CD14-positive monocyte (primary cell): ENCODE measurements at regions not wholly inside any gene's neighbourhood (a gene's known extent, or its start where the extent isn't known, plus 50 kb on each side); places are given as distances from the start of the nearest gene placed in this dataset.

Experiments used
- DNase-seq, 3 donors: peaks; one replicate each; pipeline ENCODE4 v3.0.0-alpha.2; 2011 to 2022
- H2AFZ ChIP-seq: 2 replicates; pipeline ENCODE4 v1.6.0; 2012; ENCODE audit warnings: mild to moderate bottlenecking, low read depth, low read length, inconsistent platforms; ENCODE audit not compliant: insufficient read depth, poor library complexity, severe bottlenecking
- H3K27ac ChIP-seq, 2 donors: 1 replicate in 1 of 2; 2 replicates in 1 of 2; pipeline ENCODE4 v1.5.1; 2012 to 2013; ENCODE audit warnings: low read length in 2 of 2, control low read depth in 1 of 2, inconsistent platforms in 1 of 2, low read depth in 1 of 2, mild to moderate bottlenecking in 1 of 2
- H3K27me3 ChIP-seq, 2 donors: one replicate each; pipeline versions ENCODE4 v1.6.0 to v1.6.1; 2011 to 2013; ENCODE audit warnings: low read length in 2 of 2; ENCODE audit not compliant: control insufficient read depth in 2 of 2, insufficient read depth in 2 of 2
- H3K36me3 ChIP-seq, 2 donors: replicated peaks in 1 of 2; 1 replicate in 1 of 2; 2 replicates in 1 of 2; pipeline versions ENCODE4 v1.5.1 to v1.6.1; 2012 to 2013; ENCODE audit warnings: low read length in 2 of 2, control low read depth in 1 of 2, inconsistent platforms in 1 of 2, mild to moderate bottlenecking in 1 of 2; ENCODE audit not compliant: insufficient read depth in 2 of 2, control insufficient read depth in 1 of 2
- H3K4me1 ChIP-seq, 2 donors: 1 replicate in 1 of 2; 2 replicates in 1 of 2; pipeline versions ENCODE4 v1.5.1 to v1.6.1; 2012 to 2013; ENCODE audit warnings: low read length in 2 of 2, control low read depth in 1 of 2, inconsistent platforms in 1 of 2, mild to moderate bottlenecking in 1 of 2, moderate library complexity in 1 of 2; ENCODE audit not compliant: insufficient read depth in 2 of 2, control insufficient read depth in 1 of 2
- H3K4me2 ChIP-seq: replicated peaks from 2 replicates; pipeline ENCODE3; 2012; ENCODE audit warnings: low read length, moderate library complexity, mild to moderate bottlenecking; ENCODE audit not compliant: poor library complexity, severe bottlenecking; ENCODE audit errors: extremely low read depth
- H3K4me3 ChIP-seq, 3 experiments: fragments of 200-600 bp in 1 of 3; sonication (generic) in 1 of 3; replicated peaks in 1 of 3; 1 replicate in 2 of 3; 2 replicates in 1 of 3; pipeline ENCODE4 v1.5.1; 2011 to 2013; ENCODE audit warnings: low read length in 3 of 3, mild to moderate bottlenecking in 3 of 3, control low read depth in 2 of 3, low read depth in 2 of 3, inconsistent platforms in 1 of 3, moderate library complexity in 1 of 3
- H3K79me2 ChIP-seq: 2 replicates; pipeline ENCODE4 v1.6.0; 2012; ENCODE audit warnings: mild to moderate bottlenecking, control low read depth, inconsistent platforms, low read length, moderate library complexity; ENCODE audit not compliant: insufficient read depth
- H3K9ac ChIP-seq: 2 replicates; pipeline ENCODE4 v1.6.0; 2017; ENCODE audit warnings: low read length, mild to moderate bottlenecking; ENCODE audit not compliant: insufficient read depth, poor library complexity, severe bottlenecking
- H3K9me3 ChIP-seq, 2 donors: replicated peaks in 1 of 2; 1 replicate in 1 of 2; 2 replicates in 1 of 2; pipeline versions ENCODE4 v1.5.1 to v1.6.1; 2012 to 2013; ENCODE audit warnings: low read length in 2 of 2, control low read depth in 1 of 2; ENCODE audit not compliant: control insufficient read depth in 1 of 2, insufficient read depth in 1 of 2
- H4K20me1 ChIP-seq: 2 replicates; pipeline ENCODE4 v1.6.0; 2012; ENCODE audit warnings: mild to moderate bottlenecking, low read length, control low read depth, moderate library complexity; ENCODE audit not compliant: insufficient read depth
- H3K27ac Mint-ChIP-seq, 7 donors: one replicate each; pipeline ENCODE4 v1.8.0; 2020; ENCODE audit warnings: mild to moderate bottlenecking in 7 of 7, mixed read lengths in 7 of 7, moderate library complexity in 6 of 7, inconsistent platforms in 2 of 7
- H3K27me3 Mint-ChIP-seq, 3 donors: one replicate each; pipeline ENCODE4 v1.8.0; 2021 to 2022; ENCODE audit warnings: low read depth in 3 of 3, mild to moderate bottlenecking in 3 of 3, mixed read lengths in 3 of 3, moderate library complexity in 3 of 3, inconsistent platforms in 1 of 3
- H3K36me3 Mint-ChIP-seq, 2 donors: one replicate each; pipeline ENCODE4 v1.8.0; 2020; ENCODE audit warnings: mixed read lengths in 2 of 2, inconsistent platforms in 1 of 2, mild to moderate bottlenecking in 1 of 2
- H3K4me1 Mint-ChIP-seq: one replicate; pipeline ENCODE4 v1.8.0; 2020; ENCODE audit warnings: mild to moderate bottlenecking, mixed read lengths
- H3K4me3 Mint-ChIP-seq, 2 donors: one replicate each; pipeline ENCODE4 v1.8.0; 2020; ENCODE audit warnings: mild to moderate bottlenecking in 2 of 2, mixed read lengths in 2 of 2, moderate library complexity in 1 of 2
- H3K9me3 Mint-ChIP-seq, 7 donors: one replicate each; pipeline ENCODE4 v1.8.0; 2020 to 2022; ENCODE audit warnings: mixed read lengths in 7 of 7, mild to moderate bottlenecking in 6 of 7, moderate library complexity in 6 of 7, inconsistent platforms in 2 of 7
- CTCF ChIP-seq: fragments of 200-600 bp; IDR thresholded peaks from one replicate; pipeline ENCODE4 v1.8.0; 2022; ENCODE audit warnings: antibody characterized with exemption, mild to moderate bottlenecking
- WGBS: methylation state at CpG from one replicate; pipeline ENCODE4 v1.1.5; 2013; ENCODE audit warnings: missing lambda C conversion rate; ENCODE audit not compliant: insufficient coverage; 5-methylcytosine and 5-hydroxymethylcytosine counted together
- intact Hi-C, 2 donors: fragments of 100-400 bp; cut with micrococcal nuclease; formaldehyde crosslinking; loops; one replicate each; pipeline versions ENCODE4 v1.15.0 to v1.15.1; 2023

- H3K4me3 ChIP-seq, result no peak overlapping the region
- no peaks in the 10 kb centered on the region for H3K4me1 ChIP-seq
- H3K36me3 ChIP-seq, result no peaks in the 10 kb centered on the region
- H4K20me1 ChIP-seq, result no peaks in the 10 kb centered on the region
- no peak overlapping the region for H3K4me2 ChIP-seq
- no peak overlapping the region for H3K27ac Mint-ChIP-seq
- H3K27ac ChIP-seq, result no peak overlapping the region
- H3K9ac ChIP-seq, result no peak overlapping the region
- TF ChIP-seq CTCF, result no peak
- DNase-seq, result no peak
- H2AFZ ChIP-seq, result no peak overlapping the region
- H3K79me2 ChIP-seq, result no peaks in the 10 kb centered on the region
- no peaks in the 10 kb centered on the region for H3K27me3 ChIP-seq
- H3K4me3 Mint-ChIP-seq, result no peak overlapping the region
- intact Hi-C loops, result no loop called here
- WGBS, result no CpG with 5 or more reads among the region's 3 CpGs
- H3K4me1 Mint-ChIP-seq, result no peaks in the 10 kb centered on the region
- H3K9me3 ChIP-seq, result no peaks in the 10 kb centered on the region
- H3K9me3 Mint-ChIP-seq, result peaks cover 0 to 3% (median 1%) of the 10 kb centered on the region in 7 donors
- peaks cover 2 to 7% (median 2%) of the 10 kb centered on the region in 3 donors for H3K27me3 Mint-ChIP-seq
- H3K36me3 Mint-ChIP-seq, result no peaks in the 10 kb centered on the region
Measured at GRCh38 chr22:27011133-27011532, 353.7 kb downstream of the MIAT start.

- H3K27ac ChIP-seq, result no peak overlapping the region
- Mint-ChIP-seq H3K4me1 (no peaks in the 10 kb centered on the region), H3K27ac (peak overlapping the region in 1 of 7 donors; percentile 42), H3K4me3 (no peak overlapping the region), H3K36me3 (no peaks in the 10 kb centered on the region), H3K27me3 (peaks cover 2 to 7% (median 2%) of the 10 kb centered on the region in 3 donors), H3K9me3 (peaks cover 0 to 3% (median 1%) of the 10 kb centered on the region in 7 donors)
- no peak for DNase-seq
- no peak overlapping the region for H3K4me3 ChIP-seq
- intact Hi-C loops, result no loop called here
- H3K27me3 ChIP-seq, result no peaks in the 10 kb centered on the region
- H3K4me1 ChIP-seq, result no peaks in the 10 kb centered on the region
- no peak overlapping the region for H3K9ac ChIP-seq
- H3K4me2 ChIP-seq, result no peak overlapping the region
- H2AFZ ChIP-seq, result no peak overlapping the region
- H3K79me2 ChIP-seq, result no peaks in the 10 kb centered on the region
- no peak for TF ChIP-seq CTCF
- 75% methylated on average over 1 of the region's 3 CpGs for WGBS
- no peaks in the 10 kb centered on the region for H4K20me1 ChIP-seq
- H3K36me3 ChIP-seq, result no peaks in the 10 kb centered on the region
- H3K9me3 ChIP-seq, result no peaks in the 10 kb centered on the region
Measured at GRCh38 chr22:27011717-27012116, 354.3 kb downstream of the MIAT start.
